ENCODE measurements at regions not wholly inside any gene's neighbourhood (a gene's known extent, or its start where the extent isn't known, plus 50 kb on each side); places are given as distances from the start of the nearest gene placed in this dataset.

DNA sequence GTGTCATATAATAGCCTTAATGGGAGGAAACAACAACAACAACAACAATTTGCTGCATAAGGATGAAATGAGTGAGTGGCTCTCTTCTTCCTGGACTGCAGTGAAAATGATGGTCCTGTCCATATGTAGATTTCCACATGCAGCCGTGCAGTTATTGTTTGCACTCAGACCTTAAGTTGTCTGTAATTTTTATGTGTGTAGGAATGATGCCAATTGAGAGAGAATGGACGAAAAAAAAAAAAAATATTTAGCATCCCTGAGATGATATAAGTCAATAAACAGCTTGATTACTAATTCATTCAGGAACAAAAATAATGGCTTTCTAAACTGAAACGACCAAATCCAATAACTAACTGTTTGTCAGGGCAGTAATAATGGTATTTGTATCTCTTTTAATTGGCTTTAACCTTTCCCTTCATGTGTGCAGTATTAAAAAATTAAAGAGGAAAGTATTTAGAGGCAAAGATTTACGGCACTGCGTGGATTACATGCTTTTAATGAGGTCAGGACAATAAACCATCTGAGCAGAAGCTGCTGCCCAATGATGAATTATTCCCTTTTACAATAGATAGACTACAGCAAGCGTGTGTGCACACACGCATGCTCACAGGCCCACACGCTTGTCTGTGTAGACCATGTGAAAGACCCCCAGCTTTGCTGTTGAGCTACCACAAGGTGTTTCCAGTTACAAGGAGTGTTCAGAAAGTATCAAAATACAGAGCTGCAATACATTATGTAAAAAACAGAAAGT is 459.5 kb upstream of the WWC1 start:
- TF ChIP-seq, protein P1, sequence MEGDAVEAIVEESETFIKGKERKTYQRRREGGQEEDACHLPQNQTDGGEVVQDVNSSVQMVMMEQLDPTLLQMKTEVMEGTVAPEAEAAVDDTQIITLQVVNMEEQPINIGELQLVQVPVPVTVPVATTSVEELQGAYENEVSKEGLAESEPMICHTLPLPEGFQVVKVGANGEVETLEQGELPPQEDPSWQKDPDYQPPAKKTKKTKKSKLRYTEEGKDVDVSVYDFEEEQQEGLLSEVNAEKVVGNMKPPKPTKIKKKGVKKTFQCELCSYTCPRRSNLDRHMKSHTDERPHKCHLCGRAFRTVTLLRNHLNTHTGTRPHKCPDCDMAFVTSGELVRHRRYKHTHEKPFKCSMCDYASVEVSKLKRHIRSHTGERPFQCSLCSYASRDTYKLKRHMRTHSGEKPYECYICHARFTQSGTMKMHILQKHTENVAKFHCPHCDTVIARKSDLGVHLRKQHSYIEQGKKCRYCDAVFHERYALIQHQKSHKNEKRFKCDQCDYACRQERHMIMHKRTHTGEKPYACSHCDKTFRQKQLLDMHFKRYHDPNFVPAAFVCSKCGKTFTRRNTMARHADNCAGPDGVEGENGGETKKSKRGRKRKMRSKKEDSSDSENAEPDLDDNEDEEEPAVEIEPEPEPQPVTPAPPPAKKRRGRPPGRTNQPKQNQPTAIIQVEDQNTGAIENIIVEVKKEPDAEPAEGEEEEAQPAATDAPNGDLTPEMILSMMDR (IDR thresholded peaks at IDR 0.05), result no peak
- no peak for TF ChIP-seq POLR2AphosphoS5 (IDR thresholded peaks at IDR 0.05)
- no peak for TF ChIP-seq POLR2A (IDR thresholded peaks at IDR 0.05)

Data from transverse colon (tissue), 4 donors.